Epidermal melanocyte (primary cell): ENCODE measurements at regions not wholly inside any gene's neighbourhood (a gene's known extent, or its start where the extent isn't known, plus 50 kb on each side); places are given as distances from the start of the nearest gene placed in this dataset.
"Not testable (repeated sequence)": the region's sequence is repeated elsewhere in the genome, so short reads cannot be mapped to it uniquely, and the experiment has no call there.

Source experiments
- DNase-seq: peaks from one replicate; pipeline ENCODE4 v3.0.0; 2011; ENCODE audit warnings: low spot score; ENCODE audit not compliant: insufficient read length

DNA sequence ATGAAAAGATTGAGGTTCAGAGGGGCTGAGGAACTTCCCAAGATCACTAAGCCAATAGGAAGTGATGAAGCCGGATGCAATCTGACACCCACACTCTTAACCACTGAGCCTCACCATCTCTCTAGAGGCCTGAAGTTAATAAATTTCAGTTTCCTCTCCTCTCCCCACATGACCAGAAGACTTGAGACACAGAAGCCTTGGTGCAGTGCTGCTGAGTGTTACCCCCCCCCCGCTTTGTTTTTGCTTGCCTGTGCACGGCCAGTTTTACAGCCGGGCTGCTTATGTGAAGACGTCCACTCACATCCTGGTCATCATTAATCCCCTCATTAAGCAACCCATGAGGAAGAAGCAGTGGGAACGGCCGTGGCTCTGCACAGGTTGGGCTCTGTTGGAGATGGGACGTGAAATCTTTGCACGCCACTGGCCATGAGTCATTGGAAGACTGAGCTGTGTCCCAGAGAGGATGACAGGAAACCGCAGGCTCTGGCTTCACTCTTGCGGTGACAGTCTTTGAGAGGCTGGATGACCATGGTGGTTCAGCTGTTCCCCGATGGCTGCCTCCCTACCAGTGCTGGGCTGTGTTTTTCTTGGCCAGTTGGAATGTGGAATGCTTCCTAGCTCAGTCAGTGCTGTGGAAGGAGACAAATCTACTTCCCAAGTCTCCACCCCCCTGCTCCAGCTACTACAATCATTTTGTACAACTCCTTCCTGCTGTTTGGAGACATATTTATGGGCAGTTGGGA lies 232.6 kb upstream of the LRTM1 start:
- peak; percentile 60 for DNase-seq

GRCh38 chr3:55159711-55160110 lies 231.9 kb upstream of the LRTM1 start:
- DNase-seq: no peak

DNA sequence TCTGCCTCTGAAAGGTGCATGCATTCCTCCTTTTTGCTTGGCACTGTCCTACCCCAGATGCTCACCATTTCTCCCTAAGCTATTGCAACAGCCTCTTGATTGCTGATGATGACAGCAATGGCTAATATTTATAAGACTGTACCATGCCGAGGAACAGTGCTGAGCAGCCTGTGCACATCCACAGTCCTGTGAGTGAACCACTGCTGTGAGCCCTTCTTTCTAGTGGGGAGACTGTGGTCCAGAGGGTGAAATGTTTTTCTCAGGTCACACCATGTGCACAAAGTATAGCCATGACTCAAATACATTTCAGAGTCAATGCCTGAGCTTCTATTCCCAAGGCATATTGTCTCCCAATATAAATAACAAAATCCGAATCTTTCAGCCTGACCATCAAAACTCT lies 231.2 kb upstream of the LRTM1 start:
- DNase-seq: no peak

GRCh38 chr3:55158345-55158744 lies 230.5 kb upstream of the LRTM1 start:
- DNase-seq: no peak

GRCh38 chr3:55157731-55158130 lies 229.9 kb upstream of the LRTM1 start:
- no peak for DNase-seq

DNA sequence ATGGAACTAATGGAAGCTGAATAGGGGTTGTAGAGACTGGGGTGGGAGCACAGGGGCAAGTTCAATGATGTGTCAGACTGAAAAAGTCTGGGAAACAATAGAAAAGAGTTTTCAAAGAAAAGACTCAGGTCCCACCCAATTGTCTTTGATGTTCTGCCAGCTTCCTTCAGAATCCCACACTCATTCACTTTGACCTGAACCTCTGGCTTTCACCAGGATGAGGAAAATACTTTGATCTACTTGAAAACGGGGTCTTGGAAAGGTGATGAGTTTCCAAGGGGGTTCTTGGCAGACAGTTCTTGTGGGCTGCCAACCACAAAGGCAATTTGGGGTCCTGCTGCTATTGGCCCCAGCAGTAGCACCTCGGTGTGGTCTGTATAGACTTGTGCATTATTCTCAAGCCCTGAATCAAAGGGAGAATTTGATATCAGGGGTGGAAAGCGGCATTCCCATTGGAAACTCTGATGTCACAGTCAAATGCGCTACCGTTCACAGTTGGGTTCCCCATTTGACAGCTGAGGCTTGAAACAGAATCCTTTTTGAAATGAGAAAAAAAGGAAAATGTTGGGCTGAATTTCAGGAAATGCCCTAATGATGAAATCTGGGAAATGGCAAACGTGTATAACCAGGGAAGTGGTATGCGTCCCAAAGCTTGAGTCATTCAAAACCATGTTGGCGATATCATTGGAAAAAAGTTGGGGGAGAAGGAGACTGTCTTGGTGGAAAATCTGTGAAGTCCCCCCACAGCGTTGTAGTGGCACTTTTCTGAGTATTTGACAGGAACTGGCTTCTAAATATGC lies 229.2 kb upstream of the LRTM1 start:
- DNase-seq: no peak

GRCh38 chr3:55147856-55148720 lies 220.2 kb upstream of the LRTM1 start:
- DNase-seq: no peak

GRCh38 chr3:55147406-55147805 lies 219.5 kb upstream of the LRTM1 start:
- DNase-seq: no peak

DNA sequence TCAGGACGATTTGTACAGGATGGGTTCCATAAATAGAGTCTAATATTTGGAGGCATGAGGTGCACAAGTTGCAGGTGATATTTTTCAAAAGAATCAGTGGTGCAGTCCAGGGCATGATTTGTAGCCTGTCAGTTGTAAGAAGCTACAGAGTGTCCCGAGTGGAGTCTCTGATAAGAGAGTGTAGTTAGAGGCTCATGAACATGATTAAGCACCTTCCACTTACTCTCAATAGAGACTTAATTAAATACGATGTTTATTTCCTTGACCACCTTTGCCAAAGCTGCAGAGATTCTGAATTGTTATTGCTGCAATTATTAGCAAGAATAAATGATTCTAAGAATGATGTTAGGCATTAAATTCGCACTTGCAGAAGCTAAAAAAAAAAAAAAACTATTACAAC lies 218.4 kb upstream of the LRTM1 start:
- no peak for DNase-seq

GRCh38 chr3:55144015-55144673 lies 216.3 kb upstream of the LRTM1 start:
- peak; percentile 27 for DNase-seq

- no peak for DNase-seq
Observed at GRCh38 chr3:55143336-55143735, 215.5 kb upstream of the LRTM1 start.

DNA sequence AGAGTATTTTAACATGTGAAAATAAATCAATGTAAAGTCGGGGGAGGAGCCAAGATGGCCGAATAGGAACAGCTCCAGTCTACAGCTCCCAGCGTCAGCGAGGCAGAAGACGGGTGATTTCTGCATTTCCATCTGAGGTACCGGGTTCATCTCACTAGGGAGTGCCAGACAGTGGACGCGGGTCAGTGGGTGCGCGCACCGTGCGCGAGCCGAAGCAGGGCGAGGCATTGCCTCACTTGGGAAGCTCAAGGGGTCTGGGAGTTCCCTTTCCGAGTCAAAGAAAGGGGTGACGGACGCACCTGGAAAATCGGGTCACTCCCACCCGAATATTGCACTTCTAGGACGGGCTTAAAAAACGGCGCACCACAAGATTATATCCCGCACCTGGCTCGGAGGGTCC lies 208.4 kb upstream of the LRTM1 start:
- DNase-seq: not testable (repeated sequence)

GRCh38 chr3:55128225-55128823 lies 200.5 kb upstream of the LRTM1 start:
- DNase-seq: peak; percentile 19

GRCh38 chr3:55127565-55127964 lies 199.7 kb upstream of the LRTM1 start:
- DNase-seq: no peak

DNA sequence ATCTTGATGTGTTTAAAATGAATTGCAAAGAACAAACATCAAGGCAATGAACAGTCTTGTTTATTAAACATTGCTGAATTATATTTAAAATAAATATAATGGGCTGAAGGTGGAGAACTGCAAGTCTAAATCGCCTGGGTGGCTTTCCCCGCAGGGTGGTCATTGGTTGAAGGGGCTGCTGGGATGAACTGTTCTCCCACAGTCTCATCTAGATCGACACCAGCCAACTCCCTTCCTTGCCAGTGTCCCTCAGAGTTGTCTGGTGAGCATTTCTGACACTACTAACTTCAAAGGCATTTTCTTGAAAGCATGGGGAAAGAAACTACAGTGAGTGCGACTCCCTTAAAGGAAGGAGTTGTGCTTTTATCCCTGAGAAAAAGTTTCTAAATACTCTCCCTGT lies 196.5 kb upstream of the LRTM1 start:
- no peak for DNase-seq
